GM21360 (cell line): ENCODE measurements at regions not wholly inside any gene's neighbourhood (a gene's known extent, or its start where the extent isn't known, plus 50 kb on each side); places are given as distances from the start of the nearest gene placed in this dataset.
"Not testable (repeated sequence)": the region's sequence is repeated elsewhere in the genome, so short reads cannot be mapped to it uniquely, and the experiment has no call there.

ENCODE experiments used
- ATAC-seq: cut with Tn5 transposase; IDR thresholded peaks from one replicate; pipeline ENCODE4 v1.9.1; 2021; ENCODE audit warnings: mild to moderate bottlenecking, moderate library complexity; ENCODE audit not compliant: unreplicated experiment

- ATAC-seq: no peak
Measured at GRCh38 chr3:147160984-147161383, 245.4 kb downstream of the ZIC4 start.

DNA sequence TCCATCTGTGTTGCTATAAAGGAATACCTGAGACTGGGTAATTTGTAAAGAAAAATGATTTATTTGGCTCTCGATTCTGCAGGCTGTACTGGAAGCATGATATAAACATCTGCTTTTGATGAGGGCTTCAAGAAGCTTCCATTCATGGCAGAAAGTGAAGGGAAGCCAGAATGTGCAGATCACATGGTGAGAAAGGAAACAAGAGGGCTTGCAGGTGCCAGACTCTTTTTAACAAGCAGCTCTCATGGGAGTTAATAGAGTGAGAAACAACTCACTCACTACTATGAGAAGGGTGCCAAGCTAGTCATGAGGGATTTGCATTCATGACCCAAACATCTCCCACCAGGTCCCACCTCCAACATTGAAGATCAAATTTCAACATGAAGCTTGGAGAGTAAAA is 247.2 kb downstream of the ZIC4 start:
- ATAC-seq: no peak

- no peak for ATAC-seq
Measured at GRCh38 chr3:147157631-147158030, 248.7 kb downstream of the ZIC4 start.

DNA sequence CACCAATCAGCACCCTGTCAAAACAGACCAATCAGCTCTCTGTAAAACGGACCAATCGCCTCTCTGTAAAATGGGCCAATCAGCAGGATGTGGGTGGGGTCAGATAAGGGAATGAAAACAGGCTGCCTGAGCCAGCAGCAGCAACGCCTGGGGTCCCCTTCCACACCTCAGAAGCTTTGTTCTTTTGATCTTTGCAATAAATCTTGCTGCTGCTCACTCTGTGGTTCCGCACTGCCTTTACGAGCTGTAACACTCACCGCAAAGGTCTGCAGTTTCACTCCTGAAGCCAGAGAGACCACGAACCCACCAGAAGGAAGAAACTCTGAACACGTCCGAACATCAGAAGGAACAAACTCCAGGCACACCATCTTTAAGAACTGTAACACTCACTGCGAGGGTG is 251.4 kb downstream of the ZIC4 start:
- not testable (repeated sequence) for ATAC-seq

- ATAC-seq: no peak
Measured at GRCh38 chr3:147153830-147154539, 252.4 kb downstream of the ZIC4 start.

DNA sequence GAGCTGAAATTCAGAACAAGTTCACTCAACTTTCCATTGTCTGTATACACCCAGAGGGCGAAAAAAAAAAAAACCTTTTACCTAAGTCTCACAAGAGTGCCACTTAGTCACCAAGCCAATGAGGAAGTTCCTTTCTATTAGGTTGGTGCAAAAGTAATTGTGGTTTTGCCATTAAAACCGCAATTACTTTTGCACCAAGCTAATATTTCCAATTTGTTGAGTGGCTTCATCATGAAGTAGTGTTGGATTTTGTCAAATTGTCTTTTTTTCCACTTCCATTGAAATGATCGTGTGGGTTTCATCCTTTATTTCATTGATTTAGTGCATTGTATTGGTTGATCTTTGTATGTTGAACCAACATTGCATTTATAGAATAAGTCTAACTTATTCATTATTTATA is 253.9 kb downstream of the ZIC4 start:
- ATAC-seq: no peak

GRCh38 chr3:147141516-147142288 is 264.6 kb downstream of the ZIC4 start:
- no peak for ATAC-seq

- no peak for ATAC-seq
Measured at GRCh38 chr3:147139341-147139740, 267.0 kb downstream of the ZIC4 start.

- ATAC-seq: no peak
Measured at GRCh38 chr3:147132168-147132567, 274.2 kb downstream of the ZIC4 start.

- ATAC-seq: no peak
Measured at GRCh38 chr3:147130461-147130860, 275.9 kb downstream of the ZIC4 start.

DNA sequence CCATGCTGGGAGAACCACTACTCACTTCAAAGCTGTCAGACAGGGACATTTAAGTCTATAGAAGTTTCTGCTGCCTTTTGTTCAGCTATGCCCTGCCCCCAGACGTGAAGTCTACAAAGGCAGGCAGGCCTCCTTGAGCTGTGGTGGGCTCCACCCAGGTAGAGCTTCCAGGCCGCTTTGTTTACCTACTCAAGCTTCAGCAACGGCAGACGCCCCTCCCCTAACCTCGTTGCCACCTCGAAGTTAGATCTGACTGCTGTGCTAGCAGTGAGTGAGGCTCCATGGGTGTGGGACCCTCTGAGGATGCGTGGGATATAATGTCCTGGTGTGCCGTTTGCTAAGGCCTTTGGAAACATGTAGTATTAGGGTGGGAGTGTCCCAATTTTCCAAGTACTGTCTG is 276.7 kb downstream of the ZIC4 start:
- no peak for ATAC-seq

GRCh38 chr3:147122350-147122749 is 284.0 kb downstream of the ZIC4 start:
- ATAC-seq: no peak

DNA sequence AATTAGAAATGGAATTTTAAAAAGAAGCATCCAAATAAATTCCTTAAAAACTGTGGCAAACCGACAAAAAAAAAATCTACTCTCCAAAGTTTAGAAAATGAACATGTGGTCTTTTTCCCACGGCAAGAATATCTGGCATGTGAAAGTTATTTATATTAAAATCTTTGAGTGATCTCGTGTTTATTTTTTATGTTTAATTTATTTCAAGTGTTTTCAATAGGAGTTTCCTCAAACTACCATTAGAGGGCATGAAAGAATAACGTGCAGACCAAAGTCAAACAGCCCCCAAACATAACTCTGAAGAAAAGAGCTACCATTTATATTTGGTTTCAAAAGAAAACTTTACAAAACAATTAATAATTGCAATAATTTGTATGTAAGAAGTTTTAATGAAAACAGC is 286.4 kb downstream of the ZIC4 start:
- no peak for ATAC-seq

DNA sequence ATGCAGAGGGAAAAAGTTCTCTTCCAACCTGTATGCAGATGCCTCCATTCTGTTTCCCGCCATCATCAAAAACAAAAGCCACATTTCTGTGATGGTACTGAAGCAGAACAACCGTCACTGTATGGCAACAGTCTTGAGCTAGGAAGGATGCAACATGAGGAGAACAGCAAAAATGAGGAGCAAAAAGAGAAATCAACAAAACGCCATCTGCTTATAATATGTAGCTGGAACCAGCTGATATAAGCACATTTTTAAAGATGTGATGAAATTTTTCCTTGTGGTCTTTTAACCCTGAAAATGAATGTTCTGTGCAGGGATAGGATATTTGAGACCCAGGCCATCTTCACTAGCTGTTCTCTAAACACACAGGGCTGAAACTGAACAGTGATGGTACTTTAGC is 287.0 kb downstream of the ZIC4 start:
- ATAC-seq: no peak

DNA sequence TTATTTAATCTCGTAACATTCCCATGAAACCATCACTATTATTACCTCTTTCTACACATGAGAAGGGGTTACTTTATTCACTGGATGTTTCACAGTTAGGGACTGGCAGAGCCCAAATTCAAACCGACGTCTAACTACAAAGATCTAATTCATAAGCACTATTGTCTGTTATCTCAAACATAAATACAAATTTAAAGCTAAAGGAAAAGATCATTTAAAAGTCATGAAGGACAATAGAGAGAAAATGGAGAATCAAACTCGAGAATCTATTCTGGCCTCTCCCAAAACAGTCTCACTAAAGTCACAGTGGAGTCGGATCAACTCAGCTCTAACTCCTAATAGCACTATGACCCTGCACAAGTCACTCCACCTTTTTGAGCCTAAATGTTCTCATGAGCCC is 287.7 kb downstream of the ZIC4 start:
- ATAC-seq: no peak

DNA sequence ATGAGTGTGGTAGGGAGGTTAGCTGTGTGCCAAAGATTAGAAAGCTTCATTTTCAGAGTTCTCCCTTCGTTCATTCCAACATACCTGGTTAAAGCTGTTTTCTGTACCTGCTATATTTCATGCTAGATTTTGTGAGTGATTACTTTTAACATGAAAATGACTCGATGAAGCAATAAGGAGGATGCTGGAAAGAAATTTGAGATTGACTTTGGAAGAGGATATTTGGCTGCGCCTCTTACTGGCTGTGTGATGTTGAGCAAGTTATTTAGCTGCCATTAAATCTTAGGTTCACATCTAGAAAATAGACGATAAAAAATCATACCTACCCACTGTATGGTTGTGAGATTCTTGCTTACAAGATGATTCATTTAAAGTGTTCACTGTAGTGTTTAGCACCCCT is 288.7 kb downstream of the ZIC4 start:
- no peak for ATAC-seq

- ATAC-seq: no peak
Measured at GRCh38 chr3:147113293-147114044, 292.9 kb downstream of the ZIC4 start.

DNA sequence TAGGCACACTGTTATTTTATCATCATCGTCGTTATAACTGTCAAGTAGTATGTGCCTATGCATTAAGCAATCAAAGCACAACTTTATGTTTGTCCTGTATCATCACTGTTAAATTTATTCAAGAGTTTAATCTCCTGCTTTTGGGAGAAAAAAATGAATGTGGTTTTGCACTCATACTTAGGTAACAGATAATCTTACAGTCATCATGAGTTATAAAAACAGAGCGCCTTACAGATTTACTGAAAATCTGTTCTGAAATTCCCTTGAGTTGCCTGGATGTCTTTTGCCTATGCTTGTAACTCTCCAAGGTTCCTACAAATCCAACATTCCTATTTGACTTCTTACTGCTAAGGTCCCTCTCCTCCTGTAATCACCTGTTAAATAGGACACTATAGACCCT is 307.3 kb downstream of the ZIC4 start:
- no peak for ATAC-seq

DNA sequence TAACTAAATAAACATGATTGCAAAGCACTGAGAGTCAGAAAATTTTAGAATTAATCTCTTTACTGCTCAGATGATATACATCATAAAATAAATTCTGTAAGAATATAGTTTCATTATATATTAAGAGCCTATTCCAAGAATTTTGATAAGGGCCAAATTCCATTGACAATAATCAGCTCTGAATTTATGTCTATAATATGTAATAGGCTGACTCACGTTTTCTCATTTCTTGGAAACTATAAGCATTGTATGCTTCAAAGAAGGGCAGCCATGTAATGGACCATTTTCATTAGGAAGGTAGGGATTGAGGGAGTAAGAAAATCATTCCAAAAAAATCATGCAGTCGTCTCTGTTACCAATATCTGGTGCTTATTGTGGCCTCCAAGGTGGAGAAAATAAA is 315.9 kb downstream of the ZIC4 start:
- ATAC-seq: no peak

- ATAC-seq: no peak
Measured at GRCh38 chr3:147089286-147089685, 317.1 kb downstream of the ZIC4 start.

DNA sequence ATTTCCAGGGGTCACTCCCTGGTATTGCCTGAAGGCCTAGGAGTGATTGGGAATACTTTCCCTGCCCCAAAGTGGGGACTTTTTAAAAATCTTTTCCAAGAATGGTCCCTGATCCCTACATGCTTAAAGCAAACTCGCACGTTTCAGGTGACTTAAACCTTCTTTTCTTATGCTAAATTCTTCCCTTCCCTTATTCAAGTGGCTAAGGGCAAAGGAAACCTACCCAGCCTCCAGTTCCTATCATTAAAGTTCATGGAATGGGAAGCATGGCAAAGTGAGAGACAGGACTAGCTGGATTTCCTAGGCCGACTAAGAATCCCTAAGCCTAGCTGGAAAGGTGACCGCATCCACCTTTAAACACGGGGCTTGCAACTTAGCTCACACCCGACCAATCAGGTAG is 346.8 kb downstream of the ZIC4 start:
- ATAC-seq: not testable (repeated sequence)

DNA sequence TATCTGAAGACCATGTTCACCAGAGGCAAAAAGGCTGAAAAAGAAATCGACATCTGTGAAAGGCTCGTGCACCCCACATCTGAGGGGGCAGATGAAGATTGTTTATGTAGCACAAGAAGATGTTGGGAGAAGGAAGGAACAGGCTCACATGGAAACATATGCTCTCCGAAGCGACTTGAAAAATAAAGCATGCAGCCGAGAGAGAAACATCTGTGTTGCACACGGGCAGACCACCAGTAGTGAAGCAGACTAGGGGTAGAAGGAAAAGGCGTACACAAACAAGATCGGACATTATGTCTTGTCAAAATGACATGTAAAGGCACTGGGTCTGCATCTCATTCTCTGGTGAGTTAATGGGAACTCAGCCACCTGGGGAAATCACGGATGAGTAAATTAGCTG is 356.5 kb downstream of the ZIC4 start:
- ATAC-seq: no peak
